Astrocyte of the spinal cord (primary cell): ENCODE measurements at regions not wholly inside any gene's neighbourhood (a gene's known extent, or its start where the extent isn't known, plus 50 kb on each side); places are given as distances from the start of the nearest gene placed in this dataset.
A peak's percentile ranks its signal among the peaks of the same experiment; 100 is the strongest.

Source experiments
- DNase-seq: peaks from one replicate; pipeline ENCODE4 v3.0.0; 2011; ENCODE audit warnings: low read depth, low spot score
- H3K4me3 ChIP-seq: 2 replicates; pipeline ENCODE4 v1.5.1; 2011; ENCODE audit warnings: low read depth, mild to moderate bottlenecking, low read length, moderate library complexity
- CTCF ChIP-seq: IDR thresholded peaks from 2 replicates; pipeline ENCODE4 v1.5.1; 2012; ENCODE audit warnings: low read depth, mild to moderate bottlenecking, low read length, inconsistent platforms
- in situ Hi-C: cut with HindIII; loops from 2 replicates; pipeline ENCODE4 v1.10.0; 2017; ENCODE audit warnings: low sequenced_read_pairs

- in situ Hi-C loops = no loop called here
- no peak overlapping the region for H3K4me3 ChIP-seq
- no peak for TF ChIP-seq CTCF
- DNase-seq = no peak
These were observed 404.4 kb downstream of the SIPA1L2 start for GRCh38 chr1:232225336-232226131.

GRCh38 chr1:232223887-232224286 lies 406.0 kb downstream of the SIPA1L2 start:
- no peak for TF ChIP-seq CTCF
- H3K4me3 ChIP-seq = no peak overlapping the region
- in situ Hi-C loops = no loop called here

GRCh38 chr1:232223183-232223708 lies 406.7 kb downstream of the SIPA1L2 start:
- in situ Hi-C loops = no loop called here
- no peak for DNase-seq
- H3K4me3 ChIP-seq = no peak overlapping the region
- no peak for TF ChIP-seq CTCF

More at GRCh38 chr1:232223887-232224286, 406.0 kb downstream of the SIPA1L2 start:
- no peak for DNase-seq

GRCh38 chr1:232222614-232223013 lies 407.3 kb downstream of the SIPA1L2 start:
- in situ Hi-C loops = no loop called here
- no peak for DNase-seq
- no peak for TF ChIP-seq CTCF
- H3K4me3 ChIP-seq = no peak overlapping the region

- DNase-seq = peak; percentile 43
- no peak for TF ChIP-seq CTCF
- H3K4me3 ChIP-seq = no peak overlapping the region
- in situ Hi-C loops = no loop called here
These were observed 408.0 kb downstream of the SIPA1L2 start for GRCh38 chr1:232221802-232222499.

GRCh38 chr1:232218955-232219865 lies 410.7 kb downstream of the SIPA1L2 start:
- no peak for DNase-seq
- no peak overlapping the region for H3K4me3 ChIP-seq
- TF ChIP-seq CTCF = no peak
- in situ Hi-C loops = no loop called here
